ENCODE measurements at regions not wholly inside any gene's neighbourhood (a gene's known extent, or its start where the extent isn't known, plus 50 kb on each side); places are given as distances from the start of the nearest gene placed in this dataset.

- DNase-seq, result no peak
These were observed 79.9 kb upstream of the APC start for GRCh38 chr5:112657804-112658203.

- no peak for DNase-seq
These were observed 77.3 kb upstream of the APC start for GRCh38 chr5:112660359-112660758.

- DNase-seq, result no peak
These were observed 74.5 kb upstream of the APC start for GRCh38 chr5:112663146-112663545.

GRCh38 chr5:112668016-112668415 is 69.7 kb upstream of the APC start:
- no peak for DNase-seq

- DNase-seq, result no peak
These were observed 68.8 kb upstream of the APC start for GRCh38 chr5:112668911-112669310.

- no peak for DNase-seq
These were observed 68.2 kb upstream of the APC start for GRCh38 chr5:112669328-112669963.

GRCh38 chr5:112671687-112672086 is 66.0 kb upstream of the APC start:
- DNase-seq, result no peak

- DNase-seq, result no peak
These were observed 56.2 kb upstream of the APC start for GRCh38 chr5:112681481-112681908.

- no peak for DNase-seq
These were observed 55.0 kb upstream of the APC start for GRCh38 chr5:112682621-112683061.

- DNase-seq, result no peak
These were observed 53.6 kb upstream of the APC start for GRCh38 chr5:112684121-112684520.

- no peak for DNase-seq
These were observed 52.9 kb upstream of the APC start for GRCh38 chr5:112684737-112685136.

- no peak for DNase-seq
These were observed 52.3 kb upstream of the APC start for GRCh38 chr5:112685386-112685785.

- DNase-seq, result no peak
These were observed 51.8 kb upstream of the APC start for GRCh38 chr5:112685931-112686330.

- no peak for DNase-seq
These were observed 51.0 kb upstream of the APC start for GRCh38 chr5:112686675-112687074.

- no peak for DNase-seq
These were observed 50.4 kb upstream of the APC start for GRCh38 chr5:112687306-112687705.

Data from left kidney (tissue), 1 donor.